ENCODE measurements at regions not wholly inside any gene's neighbourhood (a gene's known extent, or its start where the extent isn't known, plus 50 kb on each side); places are given as distances from the start of the nearest gene placed in this dataset.
"Not testable (repeated sequence)": the region's sequence is repeated elsewhere in the genome, so short reads cannot be mapped to it uniquely, and the experiment has no call there.

- DNase-seq (ENCODE audit: low read depth), result no peak
Observed at GRCh38 chr3:36656873-36657272, 107.5 kb downstream of the DCLK3 start.

GRCh38 chr3:36653095-36653494 is 111.3 kb downstream of the DCLK3 start:
- DNase-seq (ENCODE audit: low read depth), result peak; percentile 84

- DNase-seq (ENCODE audit: low read depth), result no peak
Observed at GRCh38 chr3:36652104-36652503, 112.2 kb downstream of the DCLK3 start.

GRCh38 chr3:36650271-36650671 is 114.1 kb downstream of the DCLK3 start:
- peak; percentile 88 for DNase-seq (ENCODE audit: low read depth)

GRCh38 chr3:36649125-36649524 is 115.2 kb downstream of the DCLK3 start:
- no peak for DNase-seq (ENCODE audit: low read depth)

GRCh38 chr3:36648241-36649034 is 115.9 kb downstream of the DCLK3 start:
- DNase-seq (ENCODE audit: low read depth), result peak; percentile 98

- DNase-seq (ENCODE audit: low read depth), result peak; percentile 25
Observed at GRCh38 chr3:36647423-36647853, 116.9 kb downstream of the DCLK3 start.

GRCh38 chr3:36643192-36643591 is 121.2 kb downstream of the DCLK3 start:
- DNase-seq (ENCODE audit: low read depth), result no peak

- DNase-seq (ENCODE audit: low read depth), result peak; percentile 17
Observed at GRCh38 chr3:36635731-36636130, 128.6 kb downstream of the DCLK3 start.

GRCh38 chr3:36633897-36634296 is 130.5 kb downstream of the DCLK3 start:
- not testable (repeated sequence) for DNase-seq (ENCODE audit: low read depth)

- DNase-seq (ENCODE audit: low read depth), result no peak
Observed at GRCh38 chr3:36633060-36633459, 131.3 kb downstream of the DCLK3 start.

GRCh38 chr3:36631549-36631948 is 132.8 kb downstream of the DCLK3 start:
- DNase-seq (ENCODE audit: low read depth), result no peak

- DNase-seq (ENCODE audit: low read depth), result no peak
Observed at GRCh38 chr3:36615861-36616260, 148.5 kb downstream of the DCLK3 start.

GRCh38 chr3:36606871-36607765 is 157.2 kb downstream of the DCLK3 start:
- DNase-seq (ENCODE audit: low read depth), result no peak

- DNase-seq (ENCODE audit: low read depth), result no peak
Observed at GRCh38 chr3:36603423-36603822, 160.9 kb downstream of the DCLK3 start.

- DNase-seq (ENCODE audit: low read depth), result no peak
Observed at GRCh38 chr3:36600404-36600803, 163.9 kb downstream of the DCLK3 start.

All from EH (cell line).